Smooth muscle cell (in vitro differentiated cells): ENCODE measurements at regions not wholly inside any gene's neighbourhood (a gene's known extent, or its start where the extent isn't known, plus 50 kb on each side); places are given as distances from the start of the nearest gene placed in this dataset.

Experiments used
- DNase-seq: peaks from one replicate; lab custom pipeline; 2025; ENCODE audit not compliant: unreplicated experiment; lab: John Stamatoyannopoulos, UW
- H2AFZ ChIP-seq: fragments of 200-600 bp; sonication (generic); 2 replicates; pipeline ENCODE4 v1.6.0; 2016; ENCODE audit warnings: antibody characterized with exemption, low read depth, mild to moderate bottlenecking
- H3F3A ChIP-seq: fragments of 200-600 bp; sonication (generic); 2 replicates; pipeline ENCODE4 v1.6.0; 2017; ENCODE audit warnings: antibody characterized with exemption, low read depth
- H3K27ac ChIP-seq: fragments of 200-600 bp; sonication (generic); 2 replicates; pipeline ENCODE4 v1.5.1; 2016; ENCODE audit warnings: low read depth, mild to moderate bottlenecking
- H3K27me3 ChIP-seq: fragments of 200-600 bp; sonication (generic); 2 replicates; pipeline ENCODE4 v1.6.1; 2016; ENCODE audit warnings: low read depth, mild to moderate bottlenecking
- H3K36me3 ChIP-seq: fragments of 200-600 bp; sonication (generic); 2 replicates; pipeline ENCODE4 v1.5.1; 2016; ENCODE audit warnings: low read depth
- H3K4me1 ChIP-seq: fragments of 200-600 bp; sonication (generic); 2 replicates; pipeline ENCODE4 v1.5.1; 2016; ENCODE audit warnings: low read depth
- H3K4me2 ChIP-seq: fragments of 200-600 bp; sonication (generic); 2 replicates; pipeline ENCODE4 v1.6.0; 2016; ENCODE audit warnings: mild to moderate bottlenecking
- H3K4me3 ChIP-seq: fragments of 200-600 bp; sonication (generic); 2 replicates; pipeline ENCODE4 v1.5.1; 2016; ENCODE audit warnings: mild to moderate bottlenecking
- H3K79me2 ChIP-seq: fragments of 200-600 bp; sonication (generic); 2 replicates; pipeline ENCODE4 v1.6.0; 2016; ENCODE audit warnings: low read depth, mild to moderate bottlenecking
- H3K9ac ChIP-seq: fragments of 200-600 bp; sonication (generic); 2 replicates; pipeline ENCODE4 v1.6.0; 2016; ENCODE audit warnings: low read depth
- H3K9me3 ChIP-seq: fragments of 200-600 bp; sonication (generic); replicated peaks from 2 replicates; pipeline ENCODE4 v1.5.1; 2016; ENCODE audit warnings: low read depth
- H4K20me1 ChIP-seq: fragments of 200-600 bp; sonication (generic); 2 replicates; pipeline ENCODE4 v1.6.0; 2016; ENCODE audit warnings: low read depth
- WGBS: methylation state at CpG from one replicate; pipeline ENCODE4 v1.1.7; 2016; ENCODE audit warnings: low lambda C conversion rate; 5-methylcytosine and 5-hydroxymethylcytosine counted together
- TF ChIP-seq, protein P1 (sequence below): fragments of 200-600 bp; sonication (generic); IDR thresholded peaks from 2 replicates; pipeline ENCODE4 v1.5.1; 2017; ENCODE audit warnings: borderline replicate concordance, mild to moderate bottlenecking, antibody characterized with exemption; ENCODE audit not compliant: insufficient read depth, poor library complexity, severe bottlenecking

DNA sequence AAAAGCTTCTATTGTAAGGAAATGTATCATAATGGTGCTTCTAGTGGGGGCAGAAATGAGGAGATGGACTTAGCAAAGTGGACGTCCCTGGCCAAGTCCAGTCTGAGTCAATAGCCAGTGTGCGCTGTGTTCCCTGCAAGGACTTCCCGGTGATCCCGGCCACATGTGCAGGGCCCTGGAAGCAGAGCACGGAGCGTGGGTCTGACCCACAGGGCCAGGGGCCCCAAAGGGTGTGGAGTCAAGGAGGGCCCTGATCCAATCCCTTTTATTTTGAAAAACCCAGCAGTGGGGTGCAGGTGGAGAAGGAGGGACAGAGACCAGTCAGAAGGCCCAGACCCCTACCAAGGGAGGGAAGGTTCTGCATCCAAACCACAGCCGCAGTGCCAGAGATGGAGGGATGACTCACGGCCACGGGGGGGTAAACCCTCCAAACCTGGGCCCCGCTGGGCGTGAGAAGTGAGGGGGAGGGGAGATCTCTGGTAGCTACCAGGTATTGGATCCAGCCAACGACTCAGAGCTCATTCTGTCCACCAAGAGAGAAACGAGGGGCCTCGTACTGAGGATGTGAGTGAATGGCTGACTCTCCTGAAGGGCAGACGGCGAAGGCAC, 57.2 kb upstream of the VIPR2 start:
- Histone ChIP-seq H3F3A (no peaks in the 10 kb centered on the region), H3K4me2 (no peak overlapping the region), H2AFZ (no peak overlapping the region), H3K27me3 (no peaks in the 10 kb centered on the region), H3K36me3 (no peaks in the 10 kb centered on the region), H3K27ac (no peak overlapping the region), H3K4me3 (no peak overlapping the region), H3K9ac (no peak overlapping the region), H3K4me1 (peaks cover 3% of the 10 kb centered on the region), H4K20me1 (no peaks in the 10 kb centered on the region), H3K79me2 (no peaks in the 10 kb centered on the region), H3K9me3 (no peaks in the 10 kb centered on the region)
- TF ChIP-seq, protein P1, sequence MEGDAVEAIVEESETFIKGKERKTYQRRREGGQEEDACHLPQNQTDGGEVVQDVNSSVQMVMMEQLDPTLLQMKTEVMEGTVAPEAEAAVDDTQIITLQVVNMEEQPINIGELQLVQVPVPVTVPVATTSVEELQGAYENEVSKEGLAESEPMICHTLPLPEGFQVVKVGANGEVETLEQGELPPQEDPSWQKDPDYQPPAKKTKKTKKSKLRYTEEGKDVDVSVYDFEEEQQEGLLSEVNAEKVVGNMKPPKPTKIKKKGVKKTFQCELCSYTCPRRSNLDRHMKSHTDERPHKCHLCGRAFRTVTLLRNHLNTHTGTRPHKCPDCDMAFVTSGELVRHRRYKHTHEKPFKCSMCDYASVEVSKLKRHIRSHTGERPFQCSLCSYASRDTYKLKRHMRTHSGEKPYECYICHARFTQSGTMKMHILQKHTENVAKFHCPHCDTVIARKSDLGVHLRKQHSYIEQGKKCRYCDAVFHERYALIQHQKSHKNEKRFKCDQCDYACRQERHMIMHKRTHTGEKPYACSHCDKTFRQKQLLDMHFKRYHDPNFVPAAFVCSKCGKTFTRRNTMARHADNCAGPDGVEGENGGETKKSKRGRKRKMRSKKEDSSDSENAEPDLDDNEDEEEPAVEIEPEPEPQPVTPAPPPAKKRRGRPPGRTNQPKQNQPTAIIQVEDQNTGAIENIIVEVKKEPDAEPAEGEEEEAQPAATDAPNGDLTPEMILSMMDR: no peak
- WGBS: 86% methylated on average over 16 of the region's 16 CpGs
- DNase-seq: no peak

DNA sequence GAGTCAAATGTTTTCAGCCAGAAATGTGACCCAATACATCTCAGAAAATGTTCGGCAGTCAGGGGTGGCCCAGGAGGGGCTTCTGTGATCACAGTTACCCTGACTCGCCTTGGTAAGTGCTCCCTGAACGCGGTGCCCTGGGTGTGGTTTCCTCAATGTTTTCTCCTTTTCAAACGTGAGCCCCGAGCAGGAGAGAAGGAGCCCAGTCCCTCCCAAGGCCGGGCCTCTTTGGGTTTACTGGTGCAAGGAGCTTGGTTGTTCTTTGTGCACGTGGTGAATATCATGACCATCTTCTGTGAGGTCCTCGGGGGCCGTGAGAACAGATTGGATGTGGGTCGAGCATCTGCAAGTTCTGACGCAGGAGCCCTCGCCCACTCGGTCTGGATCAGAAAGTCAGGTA, 55.8 kb upstream of the VIPR2 start:
- no peaks in the 10 kb centered on the region for H4K20me1 ChIP-seq
- TF ChIP-seq, protein P1: no peak
- no peak overlapping the region for H3K27ac ChIP-seq
- no peak overlapping the region for H2AFZ ChIP-seq
- H3K4me2 ChIP-seq: no peak overlapping the region
- no peaks in the 10 kb centered on the region for H3K36me3 ChIP-seq
- H3K4me1 ChIP-seq: peaks cover 3% of the 10 kb centered on the region
- H3K27me3 ChIP-seq: no peaks in the 10 kb centered on the region
- H3F3A ChIP-seq: no peaks in the 10 kb centered on the region
- WGBS: 85% methylated on average over 14 of the region's 14 CpGs
- H3K9me3 ChIP-seq: no peaks in the 10 kb centered on the region
- H3K4me3 ChIP-seq: no peak overlapping the region
- no peak for DNase-seq
- H3K9ac ChIP-seq: no peak overlapping the region
- H3K79me2 ChIP-seq: no peaks in the 10 kb centered on the region

DNA sequence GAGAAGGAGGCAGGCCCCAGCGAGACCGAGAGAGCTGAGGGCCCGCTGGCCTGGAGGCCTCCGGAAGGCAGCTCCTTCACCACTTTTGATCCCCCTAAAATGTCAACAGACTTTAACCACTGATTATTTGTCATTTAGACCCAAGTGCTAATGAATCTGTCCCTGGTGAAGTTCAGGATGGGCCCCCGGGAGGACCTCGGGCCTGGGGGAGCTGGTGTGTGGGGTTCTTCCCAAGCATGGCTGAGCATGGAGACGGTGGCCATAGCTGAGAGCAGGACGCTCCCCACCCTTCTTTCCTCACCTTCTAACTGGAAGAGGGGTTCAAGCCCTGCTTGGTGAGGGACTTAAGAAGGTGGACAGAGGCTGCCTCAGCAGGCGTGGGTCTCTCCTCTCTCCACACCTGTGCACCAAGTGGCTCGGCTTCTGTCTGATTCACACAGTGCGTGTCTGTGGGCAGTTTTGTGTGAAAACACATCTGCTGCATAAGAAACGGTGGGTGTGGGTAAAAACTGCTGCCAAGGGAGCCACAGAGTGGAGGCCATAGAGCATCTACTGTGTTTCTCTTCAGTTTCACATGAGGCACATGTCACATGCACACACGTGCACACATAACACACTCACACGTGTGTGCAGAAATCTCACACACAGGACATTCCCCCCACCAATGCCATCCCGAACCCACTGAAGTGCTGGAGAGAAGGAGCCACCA, 53.5 kb upstream of the VIPR2 start:
- no peak overlapping the region for H3K9ac ChIP-seq
- H3K4me3 ChIP-seq: no peak overlapping the region
- H3K4me2 ChIP-seq: no peak overlapping the region
- H3F3A ChIP-seq: no peaks in the 10 kb centered on the region
- no peaks in the 10 kb centered on the region for H3K9me3 ChIP-seq
- TF ChIP-seq, protein P1: no peak
- H4K20me1 ChIP-seq: no peaks in the 10 kb centered on the region
- H3K27ac ChIP-seq: no peak overlapping the region
- no peak for DNase-seq
- no peak overlapping the region for H2AFZ ChIP-seq
- no peaks in the 10 kb centered on the region for H3K79me2 ChIP-seq
- no peaks in the 10 kb centered on the region for H3K27me3 ChIP-seq
- WGBS: 92% methylated on average over 15 of the region's 15 CpGs
- no peaks in the 10 kb centered on the region for H3K36me3 ChIP-seq
- peaks cover 3% of the 10 kb centered on the region for H3K4me1 ChIP-seq
